NCI-H1417 treated with DMSO at 0.1 percent for 48 hours (cell line): ENCODE measurements at regions not wholly inside any gene's neighbourhood (a gene's known extent, or its start where the extent isn't known, plus 50 kb on each side); places are given as distances from the start of the nearest gene placed in this dataset.

Experiments
- DNase-seq: peaks from one replicate; lab custom pipeline; 2025; lab: John Stamatoyannopoulos, UW

- DNase-seq, result no peak
Measured at GRCh38 chr15:60057554-60057953, 53.4 kb downstream of the FOXB1 start.

GRCh38 chr15:60059186-60059585 lies 55.1 kb downstream of the FOXB1 start:
- no peak for DNase-seq

GRCh38 chr15:60061758-60062157 lies 57.6 kb downstream of the FOXB1 start:
- DNase-seq, result no peak

- no peak for DNase-seq
Measured at GRCh38 chr15:60062826-60063225, 58.7 kb downstream of the FOXB1 start.

- no peak for DNase-seq
Measured at GRCh38 chr15:60065951-60066350, 61.8 kb downstream of the FOXB1 start.

- no peak for DNase-seq
Measured at GRCh38 chr15:60070838-60071493, 66.9 kb downstream of the FOXB1 start.

- no peak for DNase-seq
Measured at GRCh38 chr15:60072826-60073465, 68.8 kb downstream of the FOXB1 start.

- no peak for DNase-seq
Measured at GRCh38 chr15:60073466-60073840, 69.3 kb downstream of the FOXB1 start.

GRCh38 chr15:60074181-60074885 lies 70.2 kb downstream of the FOXB1 start:
- DNase-seq, result peak; percentile 59

- DNase-seq, result no peak
Measured at GRCh38 chr15:60076045-60076444, 71.9 kb downstream of the FOXB1 start.

- peak; percentile 32 for DNase-seq
Measured at GRCh38 chr15:60076582-60077276, 72.6 kb downstream of the FOXB1 start.

- no peak for DNase-seq
Measured at GRCh38 chr15:60077581-60078359, 73.7 kb downstream of the FOXB1 start.

- DNase-seq, result no peak
Measured at GRCh38 chr15:60079210-60079609, 75.1 kb downstream of the FOXB1 start.

- DNase-seq, result no peak
Measured at GRCh38 chr15:60081976-60082375, 77.9 kb downstream of the FOXB1 start.

- no peak for DNase-seq
Measured at GRCh38 chr15:60083318-60083717, 79.2 kb downstream of the FOXB1 start.

GRCh38 chr15:60086681-60087429 lies 82.7 kb downstream of the FOXB1 start:
- DNase-seq, result no peak

GRCh38 chr15:60087561-60087960 lies 83.5 kb downstream of the FOXB1 start:
- no peak for DNase-seq

GRCh38 chr15:60090747-60091146 lies 86.6 kb downstream of the FOXB1 start:
- DNase-seq, result no peak

- no peak for DNase-seq
Measured at GRCh38 chr15:60091157-60091556, 87.0 kb downstream of the FOXB1 start.

- DNase-seq, result no peak
Measured at GRCh38 chr15:60091911-60092310, 87.8 kb downstream of the FOXB1 start.
